ENCODE measurements at regions not wholly inside any gene's neighbourhood (a gene's known extent, or its start where the extent isn't known, plus 50 kb on each side); places are given as distances from the start of the nearest gene placed in this dataset.

DNA sequence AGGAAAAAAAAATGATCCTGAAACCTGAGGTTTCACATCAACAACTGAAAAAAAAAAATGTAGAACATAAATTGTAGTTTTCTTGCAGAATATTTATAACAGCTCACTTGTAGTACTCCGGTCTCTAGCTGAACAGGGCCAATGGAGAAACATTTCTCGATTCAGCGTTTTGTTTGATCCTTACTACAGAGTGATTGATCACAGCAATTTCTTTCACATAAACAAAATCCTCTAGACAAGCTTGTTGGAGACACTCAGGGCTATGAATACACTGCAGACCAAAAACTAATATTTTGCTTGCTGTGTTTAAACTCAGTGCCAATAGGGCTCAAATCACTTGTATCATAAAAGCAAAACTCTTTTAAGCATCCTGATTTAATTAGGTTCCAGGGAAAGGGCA, 127.0 kb upstream of the CNTN6 start:
- Histone ChIP-seq H3K18ac (ENCODE audit: extremely low read depth, low read length) (no peak overlapping the region), H4K20me1 (replicated peaks in 1 of 2; ENCODE audit: control insufficient read depth in 1 of 2, insufficient read depth in 2 of 2, low read length in 2 of 2) (no peaks in the 10 kb centered on the region), H3K27me3 (replicated peaks in 1 of 4; ENCODE audit: control insufficient read depth in 3 of 4, extremely low read depth in 1 of 4, insufficient read depth in 3 of 4, low read length in 3 of 4) (no peaks in the 10 kb centered on the region), H3K9ac (replicated peaks in 1 of 4; ENCODE audit: extremely low read depth in 1 of 4, low read depth in 3 of 4, low read length in 3 of 4) (no peak overlapping the region), H2AK5ac (ENCODE audit: low read depth, low read length) (no peak overlapping the region), H3K9me3 (ENCODE audit: insufficient read depth in 2 of 2, low read depth in 1 of 2, low read length in 1 of 2) (no peaks in the 10 kb centered on the region), H3K4me1 (replicated peaks in 1 of 4; ENCODE audit: control insufficient read depth in 3 of 4, insufficient read depth in 4 of 4, low read length in 3 of 4) (no peaks in the 10 kb centered on the region), H3K4ac (replicated peaks; ENCODE audit: insufficient read length, low read depth, low read length) (no peak overlapping the region), H3K36me3 (ENCODE audit: control insufficient read depth in 2 of 4, insufficient read depth in 4 of 4, low read length in 3 of 4) (no peaks in the 10 kb centered on the region), H2BK15ac (ENCODE audit: low read length) (no peak overlapping the region), H2AFZ (ENCODE audit: low read length) (peak overlapping the region; percentile 91; the same call in 1 of the 2 replicates), H2BK20ac (ENCODE audit: low read length) (no peak overlapping the region), H2BK5ac (ENCODE audit: low read depth, low read length) (no peak overlapping the region), H3K23ac (ENCODE audit: insufficient read length) (no peak overlapping the region), H3K14ac (ENCODE audit: insufficient read length) (no peak overlapping the region), H3K27ac (ENCODE audit: low read depth, low read length) (no peak overlapping the region), H4K8ac (ENCODE audit: extremely low read depth, insufficient read depth, low read length) (no peak overlapping the region), H3K56ac (replicated peaks; ENCODE audit: insufficient read length, low read depth, low read length) (no peak overlapping the region), H2BK12ac (ENCODE audit: low read depth, low read length) (no peak overlapping the region), H3K4me3 (ENCODE audit: extremely low read depth in 1 of 4, insufficient read depth in 2 of 4, low read depth in 3 of 4, low read length in 4 of 4) (no peak overlapping the region), H3K79me1 (ENCODE audit: low read depth, low read length) (no peaks in the 10 kb centered on the region), H4K5ac (ENCODE audit: insufficient read length, low read depth, low read length) (no peak overlapping the region), H3K23me2 (ENCODE audit: low read depth, low read length) (no peaks in the 10 kb centered on the region), H2BK120ac (replicated peaks; ENCODE audit: low read depth, low read length) (no peak overlapping the region), H3K79me2 (ENCODE audit: control insufficient read depth in 1 of 2, insufficient read depth in 2 of 2, low read length in 2 of 2) (no peaks in the 10 kb centered on the region), H4K91ac (replicated peaks; ENCODE audit: insufficient read length, low read length) (no peak overlapping the region), H3K4me2 (ENCODE audit: insufficient read depth in 1 of 2, low read depth in 2 of 2, low read length in 2 of 2) (no peak overlapping the region)
- FAIRE-seq (no peak), DNase-seq (ENCODE audit: low read depth in 1 of 2, low spot score in 2 of 2) (no peak)
- 94% methylated on average over 3 of the region's 3 CpGs; no CpG with 5 or more reads in 1 of the 2 experiments for WGBS, 2 experiments (ENCODE audit: extremely low coverage in 1 of 2, insufficient coverage in 1 of 2, insufficient read length in 1 of 2, insufficient replicate concordance in 2 of 2, low coverage in 1 of 2, low lambda C conversion rate in 2 of 2, missing lambda C conversion rate in 1 of 2)
- POLR2A ChIA-PET (ENCODE audit: partially characterized antibody), result no interaction called here
- CTCF ChIA-PET (ENCODE audit: partially characterized antibody), result interaction anchor here (0.6 to 1.5 kb wide), 2 partner anchors 16 to 174 kb away, joined by 3 to 4 read pairs; no protein-coding TSS in a partner anchor
- TF ChIP-seq ZNF274 (IDR thresholded peaks at IDR 0.05; ENCODE audit: borderline replicate concordance, extremely low read depth, low read length) (no peak), TEAD4 (IDR thresholded peaks at IDR 0.05; ENCODE audit: low read depth, low read length) (no peak), CREB1 (IDR thresholded peaks at IDR 0.05) (no peak), RXRA (IDR thresholded peaks at IDR 0.05; ENCODE audit: insufficient read depth, low read depth, low read length) (no peak), SIRT6 (IDR thresholded peaks at IDR 0.05; ENCODE audit: low read length) (no peak), SIX5 (IDR thresholded peaks at IDR 0.05; ENCODE audit: low read depth, low read length) (no peak), SP4 (IDR thresholded peaks at IDR 0.05; ENCODE audit: low read length) (no peak), SUZ12 (IDR thresholded peaks at IDR 0.05; ENCODE audit: low read length) (no peak), NRF1 (IDR thresholded peaks at IDR 0.05; ENCODE audit: low read depth, low read length) (no peak), CBX8 (IDR thresholded peaks at IDR 0.05; ENCODE audit: borderline replicate concordance, low read depth, low read length) (no peak)
- TF ChIP-seq, protein P1, sequence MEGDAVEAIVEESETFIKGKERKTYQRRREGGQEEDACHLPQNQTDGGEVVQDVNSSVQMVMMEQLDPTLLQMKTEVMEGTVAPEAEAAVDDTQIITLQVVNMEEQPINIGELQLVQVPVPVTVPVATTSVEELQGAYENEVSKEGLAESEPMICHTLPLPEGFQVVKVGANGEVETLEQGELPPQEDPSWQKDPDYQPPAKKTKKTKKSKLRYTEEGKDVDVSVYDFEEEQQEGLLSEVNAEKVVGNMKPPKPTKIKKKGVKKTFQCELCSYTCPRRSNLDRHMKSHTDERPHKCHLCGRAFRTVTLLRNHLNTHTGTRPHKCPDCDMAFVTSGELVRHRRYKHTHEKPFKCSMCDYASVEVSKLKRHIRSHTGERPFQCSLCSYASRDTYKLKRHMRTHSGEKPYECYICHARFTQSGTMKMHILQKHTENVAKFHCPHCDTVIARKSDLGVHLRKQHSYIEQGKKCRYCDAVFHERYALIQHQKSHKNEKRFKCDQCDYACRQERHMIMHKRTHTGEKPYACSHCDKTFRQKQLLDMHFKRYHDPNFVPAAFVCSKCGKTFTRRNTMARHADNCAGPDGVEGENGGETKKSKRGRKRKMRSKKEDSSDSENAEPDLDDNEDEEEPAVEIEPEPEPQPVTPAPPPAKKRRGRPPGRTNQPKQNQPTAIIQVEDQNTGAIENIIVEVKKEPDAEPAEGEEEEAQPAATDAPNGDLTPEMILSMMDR (IDR thresholded peaks at IDR 0.05; ENCODE audit: control extremely low read depth in 1 of 3, insufficient read depth in 1 of 3, low read depth in 1 of 3, low read length in 3 of 3), result no peak
- TF ChIP-seq, protein P2, sequence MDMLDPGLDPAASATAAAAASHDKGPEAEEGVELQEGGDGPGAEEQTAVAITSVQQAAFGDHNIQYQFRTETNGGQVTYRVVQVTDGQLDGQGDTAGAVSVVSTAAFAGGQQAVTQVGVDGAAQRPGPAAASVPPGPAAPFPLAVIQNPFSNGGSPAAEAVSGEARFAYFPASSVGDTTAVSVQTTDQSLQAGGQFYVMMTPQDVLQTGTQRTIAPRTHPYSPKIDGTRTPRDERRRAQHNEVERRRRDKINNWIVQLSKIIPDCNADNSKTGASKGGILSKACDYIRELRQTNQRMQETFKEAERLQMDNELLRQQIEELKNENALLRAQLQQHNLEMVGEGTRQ (IDR thresholded peaks at IDR 0.05; ENCODE audit: low read length), result no peak

All from H1 (cell line).